ENCODE measurements at regions not wholly inside any gene's neighbourhood (a gene's known extent, or its start where the extent isn't known, plus 50 kb on each side); places are given as distances from the start of the nearest gene placed in this dataset.

GRCh38 chr10:55091691-55092328 is 290.8 kb upstream of the PCDH15 start:
- DNase-seq: no peak

GRCh38 chr10:55078121-55078520 is 277.1 kb upstream of the PCDH15 start:
- DNase-seq: no peak

GRCh38 chr10:55065185-55065584 is 264.2 kb upstream of the PCDH15 start:
- DNase-seq: no peak

- DNase-seq: no peak
Measured at GRCh38 chr10:55063811-55064210, 262.8 kb upstream of the PCDH15 start.

GRCh38 chr10:55062349-55062748 is 261.3 kb upstream of the PCDH15 start:
- DNase-seq: no peak

GRCh38 chr10:55058800-55059199 is 257.8 kb upstream of the PCDH15 start:
- DNase-seq: no peak

GRCh38 chr10:55051515-55051914 is 250.5 kb upstream of the PCDH15 start:
- DNase-seq: no peak

- DNase-seq: no peak
Measured at GRCh38 chr10:55048830-55049498, 247.9 kb upstream of the PCDH15 start.

- no peak for DNase-seq
Measured at GRCh38 chr10:55043540-55043939, 242.5 kb upstream of the PCDH15 start.

GRCh38 chr10:55033061-55033460 is 232.0 kb upstream of the PCDH15 start:
- no peak for DNase-seq

GRCh38 chr10:55024713-55025112 is 223.7 kb upstream of the PCDH15 start:
- no peak for DNase-seq

- DNase-seq: no peak
Measured at GRCh38 chr10:55019439-55019838, 218.4 kb upstream of the PCDH15 start.

GRCh38 chr10:55013318-55013717 is 212.3 kb upstream of the PCDH15 start:
- DNase-seq: no peak

GRCh38 chr10:55002420-55002819 is 201.4 kb upstream of the PCDH15 start:
- no peak for DNase-seq

GRCh38 chr10:55001422-55001821 is 200.4 kb upstream of the PCDH15 start:
- DNase-seq: no peak

GRCh38 chr10:54993148-54993547 is 192.1 kb upstream of the PCDH15 start:
- DNase-seq: no peak

- no peak for DNase-seq
Measured at GRCh38 chr10:54985732-54986131, 184.7 kb upstream of the PCDH15 start.

- DNase-seq: no peak
Measured at GRCh38 chr10:54983255-54983654, 182.2 kb upstream of the PCDH15 start.

- no peak for DNase-seq
Measured at GRCh38 chr10:54962134-54962900, 161.3 kb upstream of the PCDH15 start.

- no peak for DNase-seq
Measured at GRCh38 chr10:54961040-54961439, 160.0 kb upstream of the PCDH15 start.

GRCh38 chr10:54958844-54959243 is 157.8 kb upstream of the PCDH15 start:
- no peak for DNase-seq

GRCh38 chr10:54947605-54948004 is 146.6 kb upstream of the PCDH15 start:
- DNase-seq: no peak

GRCh38 chr10:54940418-54940817 is 139.4 kb upstream of the PCDH15 start:
- DNase-seq: no peak

- no peak for DNase-seq
Measured at GRCh38 chr10:54914049-54914448, 113.0 kb upstream of the PCDH15 start.

Data from KG1 (cell line).